NB4 (cell line): ENCODE measurements at regions not wholly inside any gene's neighbourhood (a gene's known extent, or its start where the extent isn't known, plus 50 kb on each side); places are given as distances from the start of the nearest gene placed in this dataset.

ENCODE experiments used
- DNase-seq: peaks from one replicate; pipeline ENCODE4 v3.0.0; 2010; ENCODE audit warnings: low read depth
- H3K4me3 ChIP-seq: one replicate; pipeline ENCODE4 v1.5.1; 2011; ENCODE audit warnings: mild to moderate bottlenecking, low read depth, low read length, moderate library complexity
- MAX ChIP-seq: IDR thresholded peaks from 2 replicates; pipeline ENCODE4 v1.6.1; 2011; ENCODE audit warnings: low read depth, low read length
- MYC ChIP-seq: IDR thresholded peaks from 2 replicates; pipeline ENCODE4 v1.6.1; 2011; ENCODE audit warnings: low read depth, low read length
- POLR2A ChIP-seq: IDR thresholded peaks from 2 replicates; pipeline ENCODE4 v1.6.1; 2011; ENCODE audit warnings: mild to moderate bottlenecking; ENCODE audit not compliant: insufficient read length; ENCODE audit errors: extremely low read depth
- TF ChIP-seq, protein P1 (sequence below): IDR thresholded peaks from one replicate; pipeline ENCODE4 v1.5.1; 2012; ENCODE audit warnings: low read depth, low read length

DNA sequence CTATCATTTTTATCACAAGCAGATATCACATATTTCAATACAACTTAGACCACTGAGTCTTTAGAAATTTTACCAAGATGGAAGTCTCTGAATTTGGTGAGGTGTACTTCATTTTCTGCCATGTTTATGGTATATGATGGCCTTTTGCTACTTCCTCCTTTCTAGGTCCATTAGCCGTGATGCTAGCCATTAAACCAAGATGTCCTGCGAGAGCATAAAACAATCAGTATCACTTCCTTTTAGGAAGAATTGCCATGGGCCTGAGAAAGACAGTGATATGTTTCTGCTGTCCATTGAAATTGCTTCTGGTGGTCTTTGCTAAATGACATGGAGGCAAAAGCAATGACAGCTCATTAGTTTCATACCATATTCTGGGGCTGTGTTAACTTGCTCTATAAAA is 1851.7 kb upstream of the IGFBP7 start:
- no peak for TF ChIP-seq POLR2A
- TF ChIP-seq MAX, result no peak
- TF ChIP-seq, protein P1, sequence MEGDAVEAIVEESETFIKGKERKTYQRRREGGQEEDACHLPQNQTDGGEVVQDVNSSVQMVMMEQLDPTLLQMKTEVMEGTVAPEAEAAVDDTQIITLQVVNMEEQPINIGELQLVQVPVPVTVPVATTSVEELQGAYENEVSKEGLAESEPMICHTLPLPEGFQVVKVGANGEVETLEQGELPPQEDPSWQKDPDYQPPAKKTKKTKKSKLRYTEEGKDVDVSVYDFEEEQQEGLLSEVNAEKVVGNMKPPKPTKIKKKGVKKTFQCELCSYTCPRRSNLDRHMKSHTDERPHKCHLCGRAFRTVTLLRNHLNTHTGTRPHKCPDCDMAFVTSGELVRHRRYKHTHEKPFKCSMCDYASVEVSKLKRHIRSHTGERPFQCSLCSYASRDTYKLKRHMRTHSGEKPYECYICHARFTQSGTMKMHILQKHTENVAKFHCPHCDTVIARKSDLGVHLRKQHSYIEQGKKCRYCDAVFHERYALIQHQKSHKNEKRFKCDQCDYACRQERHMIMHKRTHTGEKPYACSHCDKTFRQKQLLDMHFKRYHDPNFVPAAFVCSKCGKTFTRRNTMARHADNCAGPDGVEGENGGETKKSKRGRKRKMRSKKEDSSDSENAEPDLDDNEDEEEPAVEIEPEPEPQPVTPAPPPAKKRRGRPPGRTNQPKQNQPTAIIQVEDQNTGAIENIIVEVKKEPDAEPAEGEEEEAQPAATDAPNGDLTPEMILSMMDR, result no peak
- TF ChIP-seq MYC, result no peak
- DNase-seq, result no peak
- no peak overlapping the region for H3K4me3 ChIP-seq

DNA sequence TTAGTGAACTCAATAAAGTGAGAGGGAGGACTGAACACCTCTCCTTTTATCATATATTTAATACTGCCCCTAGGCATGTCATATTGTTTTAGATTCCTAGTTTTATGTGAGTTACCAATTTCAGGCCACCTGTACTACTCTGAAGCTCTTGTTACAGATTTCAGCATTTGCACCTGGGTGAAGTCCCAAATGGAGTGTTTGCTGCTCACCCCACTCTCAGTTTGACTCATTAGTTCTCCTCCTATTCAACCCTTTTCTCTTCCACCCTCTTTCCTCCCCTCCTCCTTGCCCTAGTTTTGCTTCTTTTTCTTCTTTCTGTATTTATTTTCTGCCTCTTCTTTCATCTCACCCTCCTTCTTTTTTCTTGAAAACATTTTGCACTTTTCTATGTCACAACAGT is 1852.2 kb upstream of the IGFBP7 start:
- no peak for TF ChIP-seq MYC
- TF ChIP-seq POLR2A, result no peak
- TF ChIP-seq MAX, result no peak
- TF ChIP-seq, protein P1, result no peak
- H3K4me3 ChIP-seq, result no peak overlapping the region
- DNase-seq, result no peak

DNA sequence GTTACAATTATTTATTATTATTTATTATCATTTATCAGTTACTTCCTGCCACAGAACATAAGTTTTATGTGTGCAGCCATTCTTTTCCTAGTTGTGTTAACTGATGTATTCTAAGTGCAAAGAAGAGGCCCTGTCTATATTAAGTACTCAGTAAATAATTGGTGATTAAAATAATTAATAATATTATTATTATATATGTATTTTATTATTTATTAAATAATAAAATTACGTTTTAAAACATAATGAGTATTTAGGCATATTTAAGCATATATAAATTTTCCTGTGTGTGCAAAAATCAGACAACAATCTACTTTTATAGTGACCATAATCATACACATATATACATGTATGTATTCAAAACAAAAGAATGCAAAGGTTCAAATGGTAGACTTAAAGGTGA is 1871.6 kb upstream of the IGFBP7 start:
- no peak overlapping the region for H3K4me3 ChIP-seq
- DNase-seq, result no peak
- TF ChIP-seq MYC (no peak), MAX (no peak), POLR2A (no peak)
- TF ChIP-seq, protein P1, result no peak

DNA sequence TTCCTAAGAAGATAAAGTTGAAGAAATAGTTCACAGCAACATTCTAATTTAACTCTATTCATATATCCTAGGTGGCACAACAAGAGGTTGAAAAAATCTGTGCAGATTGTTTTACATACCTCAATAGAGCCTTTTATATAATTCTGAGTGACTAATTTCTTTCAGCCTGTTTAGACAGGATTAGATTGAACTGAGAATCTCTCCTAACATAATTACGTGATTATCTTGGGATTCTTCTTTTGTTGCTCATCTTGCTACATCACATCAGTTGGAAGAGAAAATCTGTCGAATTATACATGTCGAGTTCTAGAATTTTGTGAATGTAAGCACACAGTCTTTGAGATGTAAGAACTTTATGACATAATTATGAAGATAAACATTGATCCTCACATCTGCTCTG is 1873.7 kb upstream of the IGFBP7 start:
- H3K4me3 ChIP-seq, result no peak overlapping the region
- DNase-seq, result no peak
- TF ChIP-seq MYC, result no peak
- no peak for TF ChIP-seq POLR2A
- no peak for TF ChIP-seq MAX
- TF ChIP-seq, protein P1, result no peak

- no peak for TF ChIP-seq MAX
- TF ChIP-seq MYC, result no peak
- TF ChIP-seq POLR2A, result no peak
- TF ChIP-seq, protein P1, result no peak
- no peak for DNase-seq
- H3K4me3 ChIP-seq, result no peak overlapping the region
Measured at GRCh38 chr4:59002148-59002547, 1892.0 kb upstream of the IGFBP7 start.

- DNase-seq, result no peak
- no peak overlapping the region for H3K4me3 ChIP-seq
- TF ChIP-seq MAX (no peak), MYC (no peak), POLR2A (no peak)
- TF ChIP-seq, protein P1, result no peak
Measured at GRCh38 chr4:59024257-59024656, 1914.1 kb upstream of the IGFBP7 start.
